ENCODE measurements at regions not wholly inside any gene's neighbourhood (a gene's known extent, or its start where the extent isn't known, plus 50 kb on each side); places are given as distances from the start of the nearest gene placed in this dataset.

DNA sequence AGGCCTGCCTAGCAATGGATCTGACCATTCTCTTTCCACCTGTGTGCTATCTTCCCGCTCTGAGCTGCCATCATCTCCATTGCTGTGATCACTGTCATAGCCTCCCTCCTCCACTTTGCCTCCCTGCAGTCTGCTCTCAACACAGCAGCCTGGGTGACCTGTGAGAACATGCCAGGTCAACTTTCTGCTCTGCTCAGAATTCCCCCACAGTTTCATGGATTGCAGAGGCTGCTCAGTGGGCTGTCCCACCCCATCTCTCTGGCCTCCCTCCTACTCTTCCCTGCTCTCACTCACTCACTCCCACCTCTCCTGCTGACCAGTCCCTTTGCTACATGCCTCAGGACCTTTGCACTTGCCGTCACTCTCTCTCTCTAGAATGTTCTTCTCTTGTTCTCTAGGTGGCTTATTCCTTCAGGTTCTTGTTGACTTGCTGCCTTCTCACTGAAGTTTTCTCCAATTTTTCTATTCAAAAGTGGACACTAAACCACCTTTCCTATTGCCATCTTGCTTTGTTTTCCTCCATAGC is 159.9 kb downstream of the CD83 start:
- ChIA-PET CTCF (no interaction called here), POLR2A (no interaction called here)
- Histone ChIP-seq H3K27me3 (ENCODE audit: insufficient read depth) (no peaks in the 10 kb centered on the region), H3K4me3 (ENCODE audit: low read depth in 2 of 2, low read length in 1 of 2) (no peak overlapping the region), H3K9me2 (no peaks in the 10 kb centered on the region), H3K9ac (no peak overlapping the region), H3K27ac (ENCODE audit: low read depth in 2 of 2, low read length in 1 of 2) (no peak overlapping the region), H2AFZ (ENCODE audit: low read depth) (no peak overlapping the region), H3K79me2 (ENCODE audit: insufficient read depth) (no peaks in the 10 kb centered on the region), H3K9me3 (no peaks in the 10 kb centered on the region), H3K4me1 (ENCODE audit: control insufficient read depth in 1 of 2, insufficient read depth in 2 of 2, low read depth in 1 of 2, low read length in 1 of 2) (peaks cover 0 to 3% of the 10 kb centered on the region in 2 experiments; a peak in 1 of 4 replicates), H3F3A (replicated peaks; ENCODE audit: insufficient read depth) (no peaks in the 10 kb centered on the region), H3K36me3 (replicated peaks in 1 of 2; ENCODE audit: control insufficient read depth in 1 of 2, insufficient read depth in 2 of 2, low read length in 1 of 2) (no peaks in the 10 kb centered on the region), H4K20me1 (ENCODE audit: insufficient read depth) (no peaks in the 10 kb centered on the region), H3K4me2 (no peak overlapping the region)
- TF ChIP-seq EZH2phosphoT487 (IDR thresholded peaks at IDR 0.05; ENCODE audit: borderline replicate concordance, low read depth) (no peak), MEF2A (IDR thresholded peaks at IDR 0.05; ENCODE audit: borderline replicate concordance, low read depth) (no peak), FOXM1 (IDR thresholded peaks at IDR 0.05; ENCODE audit: low read depth) (no peak), FOSL2 (IDR thresholded peaks at IDR 0.05; ENCODE audit: borderline replicate concordance, low read depth) (no peak), GATA2 (CRISPR knock-in tag; IDR thresholded peaks at IDR 0.05) (no peak), NFIC (IDR thresholded peaks at IDR 0.05; ENCODE audit: borderline replicate concordance) (no peak), RXRA (IDR thresholded peaks at IDR 0.05; ENCODE audit: borderline replicate concordance, low read depth) (no peak), RAD21 (IDR thresholded peaks at IDR 0.05; ENCODE audit: low read length) (no peak), TEAD4 (IDR thresholded peaks at IDR 0.05; ENCODE audit: borderline replicate concordance, insufficient read depth) (no peak), EP300 (IDR thresholded peaks at IDR 0.05; ENCODE audit: borderline replicate concordance in 1 of 2, low read depth in 1 of 2, low read length in 1 of 2) (no peak)
- TF ChIP-seq, protein P1, sequence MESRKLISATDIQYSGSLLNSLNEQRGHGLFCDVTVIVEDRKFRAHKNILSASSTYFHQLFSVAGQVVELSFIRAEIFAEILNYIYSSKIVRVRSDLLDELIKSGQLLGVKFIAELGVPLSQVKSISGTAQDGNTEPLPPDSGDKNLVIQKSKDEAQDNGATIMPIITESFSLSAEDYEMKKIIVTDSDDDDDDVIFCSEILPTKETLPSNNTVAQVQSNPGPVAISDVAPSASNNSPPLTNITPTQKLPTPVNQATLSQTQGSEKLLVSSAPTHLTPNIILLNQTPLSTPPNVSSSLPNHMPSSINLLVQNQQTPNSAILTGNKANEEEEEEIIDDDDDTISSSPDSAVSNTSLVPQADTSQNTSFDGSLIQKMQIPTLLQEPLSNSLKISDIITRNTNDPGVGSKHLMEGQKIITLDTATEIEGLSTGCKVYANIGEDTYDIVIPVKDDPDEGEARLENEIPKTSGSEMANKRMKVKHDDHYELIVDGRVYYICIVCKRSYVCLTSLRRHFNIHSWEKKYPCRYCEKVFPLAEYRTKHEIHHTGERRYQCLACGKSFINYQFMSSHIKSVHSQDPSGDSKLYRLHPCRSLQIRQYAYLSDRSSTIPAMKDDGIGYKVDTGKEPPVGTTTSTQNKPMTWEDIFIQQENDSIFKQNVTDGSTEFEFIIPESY (IDR thresholded peaks at IDR 0.05; ENCODE audit: borderline replicate concordance, low read depth): no peak
- TF ChIP-seq, protein P2, sequence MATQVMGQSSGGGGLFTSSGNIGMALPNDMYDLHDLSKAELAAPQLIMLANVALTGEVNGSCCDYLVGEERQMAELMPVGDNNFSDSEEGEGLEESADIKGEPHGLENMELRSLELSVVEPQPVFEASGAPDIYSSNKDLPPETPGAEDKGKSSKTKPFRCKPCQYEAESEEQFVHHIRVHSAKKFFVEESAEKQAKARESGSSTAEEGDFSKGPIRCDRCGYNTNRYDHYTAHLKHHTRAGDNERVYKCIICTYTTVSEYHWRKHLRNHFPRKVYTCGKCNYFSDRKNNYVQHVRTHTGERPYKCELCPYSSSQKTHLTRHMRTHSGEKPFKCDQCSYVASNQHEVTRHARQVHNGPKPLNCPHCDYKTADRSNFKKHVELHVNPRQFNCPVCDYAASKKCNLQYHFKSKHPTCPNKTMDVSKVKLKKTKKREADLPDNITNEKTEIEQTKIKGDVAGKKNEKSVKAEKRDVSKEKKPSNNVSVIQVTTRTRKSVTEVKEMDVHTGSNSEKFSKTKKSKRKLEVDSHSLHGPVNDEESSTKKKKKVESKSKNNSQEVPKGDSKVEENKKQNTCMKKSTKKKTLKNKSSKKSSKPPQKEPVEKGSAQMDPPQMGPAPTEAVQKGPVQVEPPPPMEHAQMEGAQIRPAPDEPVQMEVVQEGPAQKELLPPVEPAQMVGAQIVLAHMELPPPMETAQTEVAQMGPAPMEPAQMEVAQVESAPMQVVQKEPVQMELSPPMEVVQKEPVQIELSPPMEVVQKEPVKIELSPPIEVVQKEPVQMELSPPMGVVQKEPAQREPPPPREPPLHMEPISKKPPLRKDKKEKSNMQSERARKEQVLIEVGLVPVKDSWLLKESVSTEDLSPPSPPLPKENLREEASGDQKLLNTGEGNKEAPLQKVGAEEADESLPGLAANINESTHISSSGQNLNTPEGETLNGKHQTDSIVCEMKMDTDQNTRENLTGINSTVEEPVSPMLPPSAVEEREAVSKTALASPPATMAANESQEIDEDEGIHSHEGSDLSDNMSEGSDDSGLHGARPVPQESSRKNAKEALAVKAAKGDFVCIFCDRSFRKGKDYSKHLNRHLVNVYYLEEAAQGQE (IDR thresholded peaks at IDR 0.05; ENCODE audit: low read depth, low read length): no peak
- TF ChIP-seq, protein P3, sequence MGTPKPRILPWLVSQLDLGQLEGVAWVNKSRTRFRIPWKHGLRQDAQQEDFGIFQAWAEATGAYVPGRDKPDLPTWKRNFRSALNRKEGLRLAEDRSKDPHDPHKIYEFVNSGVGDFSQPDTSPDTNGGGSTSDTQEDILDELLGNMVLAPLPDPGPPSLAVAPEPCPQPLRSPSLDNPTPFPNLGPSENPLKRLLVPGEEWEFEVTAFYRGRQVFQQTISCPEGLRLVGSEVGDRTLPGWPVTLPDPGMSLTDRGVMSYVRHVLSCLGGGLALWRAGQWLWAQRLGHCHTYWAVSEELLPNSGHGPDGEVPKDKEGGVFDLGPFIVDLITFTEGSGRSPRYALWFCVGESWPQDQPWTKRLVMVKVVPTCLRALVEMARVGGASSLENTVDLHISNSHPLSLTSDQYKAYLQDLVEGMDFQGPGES (IDR thresholded peaks at IDR 0.05; ENCODE audit: low read depth, low read length): no peak
- TF ChIP-seq, protein P4, sequence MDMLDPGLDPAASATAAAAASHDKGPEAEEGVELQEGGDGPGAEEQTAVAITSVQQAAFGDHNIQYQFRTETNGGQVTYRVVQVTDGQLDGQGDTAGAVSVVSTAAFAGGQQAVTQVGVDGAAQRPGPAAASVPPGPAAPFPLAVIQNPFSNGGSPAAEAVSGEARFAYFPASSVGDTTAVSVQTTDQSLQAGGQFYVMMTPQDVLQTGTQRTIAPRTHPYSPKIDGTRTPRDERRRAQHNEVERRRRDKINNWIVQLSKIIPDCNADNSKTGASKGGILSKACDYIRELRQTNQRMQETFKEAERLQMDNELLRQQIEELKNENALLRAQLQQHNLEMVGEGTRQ (IDR thresholded peaks at IDR 0.05; ENCODE audit: borderline replicate concordance, low read depth, low read length): no peak
- TF ChIP-seq, protein P5, sequence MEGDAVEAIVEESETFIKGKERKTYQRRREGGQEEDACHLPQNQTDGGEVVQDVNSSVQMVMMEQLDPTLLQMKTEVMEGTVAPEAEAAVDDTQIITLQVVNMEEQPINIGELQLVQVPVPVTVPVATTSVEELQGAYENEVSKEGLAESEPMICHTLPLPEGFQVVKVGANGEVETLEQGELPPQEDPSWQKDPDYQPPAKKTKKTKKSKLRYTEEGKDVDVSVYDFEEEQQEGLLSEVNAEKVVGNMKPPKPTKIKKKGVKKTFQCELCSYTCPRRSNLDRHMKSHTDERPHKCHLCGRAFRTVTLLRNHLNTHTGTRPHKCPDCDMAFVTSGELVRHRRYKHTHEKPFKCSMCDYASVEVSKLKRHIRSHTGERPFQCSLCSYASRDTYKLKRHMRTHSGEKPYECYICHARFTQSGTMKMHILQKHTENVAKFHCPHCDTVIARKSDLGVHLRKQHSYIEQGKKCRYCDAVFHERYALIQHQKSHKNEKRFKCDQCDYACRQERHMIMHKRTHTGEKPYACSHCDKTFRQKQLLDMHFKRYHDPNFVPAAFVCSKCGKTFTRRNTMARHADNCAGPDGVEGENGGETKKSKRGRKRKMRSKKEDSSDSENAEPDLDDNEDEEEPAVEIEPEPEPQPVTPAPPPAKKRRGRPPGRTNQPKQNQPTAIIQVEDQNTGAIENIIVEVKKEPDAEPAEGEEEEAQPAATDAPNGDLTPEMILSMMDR (IDR thresholded peaks at IDR 0.05): no peak
- TF ChIP-seq, protein P6, sequence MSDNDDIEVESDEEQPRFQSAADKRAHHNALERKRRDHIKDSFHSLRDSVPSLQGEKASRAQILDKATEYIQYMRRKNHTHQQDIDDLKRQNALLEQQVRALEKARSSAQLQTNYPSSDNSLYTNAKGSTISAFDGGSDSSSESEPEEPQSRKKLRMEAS (IDR thresholded peaks at IDR 0.05; ENCODE audit: low read depth): no peak
- DNase-seq: no peak
- 48% methylated on average over 2 of the region's 2 CpGs for whole genome bisulfite sequencing (ENCODE audit: low lambda C conversion rate)

All from SK-N-SH (cell line).